HG03045 (cell line): ENCODE measurements at regions not wholly inside any gene's neighbourhood (a gene's known extent, or its start where the extent isn't known, plus 50 kb on each side); places are given as distances from the start of the nearest gene placed in this dataset.
A peak's percentile ranks its signal among the peaks of the same experiment; 100 is the strongest.

ENCODE experiments used
- ATAC-seq: cut with Tn5 transposase; IDR thresholded peaks from one replicate; pipeline ENCODE4 v1.9.1; 2021; ENCODE audit warnings: mild to moderate bottlenecking, moderate library complexity; ENCODE audit not compliant: unreplicated experiment

GRCh38 chr9:7996558-7996957 is 197.0 kb upstream of the DMAC1 start:
- no peak for ATAC-seq

- ATAC-seq, result no peak
Observed at GRCh38 chr9:7988644-7989280, 189.2 kb upstream of the DMAC1 start.

- ATAC-seq, result no peak
Observed at GRCh38 chr9:7984692-7985091, 185.1 kb upstream of the DMAC1 start.

GRCh38 chr9:7984203-7984602 is 184.6 kb upstream of the DMAC1 start:
- no peak for ATAC-seq

DNA sequence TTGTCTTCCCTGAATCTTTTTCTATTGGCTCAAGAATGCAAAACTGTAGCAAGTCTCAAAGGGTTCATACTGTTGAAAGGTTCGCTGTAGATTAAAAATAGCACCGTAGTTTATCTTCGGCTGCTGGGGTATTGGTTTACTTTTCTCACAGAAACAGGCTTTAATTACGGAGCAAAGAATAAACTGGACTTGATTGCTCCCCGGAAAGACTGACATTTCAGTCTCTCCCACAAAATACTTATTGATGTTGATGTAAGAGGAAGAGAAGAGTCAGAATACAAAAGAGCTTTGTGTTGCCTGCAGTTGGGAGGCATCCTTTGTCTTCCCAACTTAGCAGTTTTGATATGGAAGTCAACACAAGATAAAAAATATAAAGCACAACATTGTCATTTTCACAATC is 183.9 kb upstream of the DMAC1 start:
- no peak for ATAC-seq

DNA sequence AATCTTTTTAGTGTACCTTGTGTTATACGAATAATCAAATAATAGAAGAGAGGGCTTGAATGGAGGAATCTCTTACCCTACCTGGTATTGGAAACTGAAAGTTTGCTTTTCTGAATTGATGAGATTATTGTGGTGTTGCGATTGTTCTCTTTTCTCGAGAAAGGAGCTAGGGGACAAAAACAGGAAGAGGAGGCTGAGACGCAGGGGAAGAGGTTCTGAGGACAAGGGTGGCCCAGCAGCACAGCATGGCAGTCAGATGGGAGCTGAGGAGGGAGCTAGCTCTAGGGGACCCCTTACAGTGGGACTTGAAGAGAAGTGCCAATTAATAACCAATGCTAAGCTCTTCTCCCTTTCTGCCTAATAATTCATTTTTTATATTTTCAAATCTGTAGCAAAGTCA is 183.3 kb upstream of the DMAC1 start:
- no peak for ATAC-seq

GRCh38 chr9:7980691-7981289 is 181.2 kb upstream of the DMAC1 start:
- ATAC-seq, result no peak

DNA sequence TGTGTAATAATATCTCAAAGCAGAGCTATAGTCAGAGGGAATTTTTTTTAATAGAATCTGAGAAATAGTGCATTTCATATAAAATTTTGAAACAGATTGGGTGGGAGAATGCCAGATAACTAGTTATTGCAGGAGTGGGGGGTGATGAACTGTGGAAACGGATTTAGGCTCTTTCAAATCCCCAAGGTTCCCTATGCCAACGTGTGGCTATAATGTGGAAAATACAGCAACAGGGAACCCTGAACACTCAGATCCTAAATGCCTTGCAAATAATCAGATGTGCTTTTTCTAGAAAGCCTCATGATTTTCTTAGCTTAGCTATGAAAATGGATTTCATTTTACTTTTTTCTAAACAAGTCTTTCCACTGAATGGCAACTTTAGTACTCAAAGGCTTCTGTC is 180.5 kb upstream of the DMAC1 start:
- no peak for ATAC-seq

- no peak for ATAC-seq
Observed at GRCh38 chr9:7979611-7980010, 180.0 kb upstream of the DMAC1 start.

GRCh38 chr9:7977586-7977985 is 178.0 kb upstream of the DMAC1 start:
- no peak for ATAC-seq

- ATAC-seq, result no peak
Observed at GRCh38 chr9:7976856-7977255, 177.3 kb upstream of the DMAC1 start.

GRCh38 chr9:7976167-7976755 is 176.7 kb upstream of the DMAC1 start:
- peak; percentile 96 for ATAC-seq

GRCh38 chr9:7975336-7975735 is 175.8 kb upstream of the DMAC1 start:
- ATAC-seq, result no peak

GRCh38 chr9:7974335-7974960 is 174.9 kb upstream of the DMAC1 start:
- no peak for ATAC-seq

- no peak for ATAC-seq
Observed at GRCh38 chr9:7973123-7973522, 173.5 kb upstream of the DMAC1 start.

DNA sequence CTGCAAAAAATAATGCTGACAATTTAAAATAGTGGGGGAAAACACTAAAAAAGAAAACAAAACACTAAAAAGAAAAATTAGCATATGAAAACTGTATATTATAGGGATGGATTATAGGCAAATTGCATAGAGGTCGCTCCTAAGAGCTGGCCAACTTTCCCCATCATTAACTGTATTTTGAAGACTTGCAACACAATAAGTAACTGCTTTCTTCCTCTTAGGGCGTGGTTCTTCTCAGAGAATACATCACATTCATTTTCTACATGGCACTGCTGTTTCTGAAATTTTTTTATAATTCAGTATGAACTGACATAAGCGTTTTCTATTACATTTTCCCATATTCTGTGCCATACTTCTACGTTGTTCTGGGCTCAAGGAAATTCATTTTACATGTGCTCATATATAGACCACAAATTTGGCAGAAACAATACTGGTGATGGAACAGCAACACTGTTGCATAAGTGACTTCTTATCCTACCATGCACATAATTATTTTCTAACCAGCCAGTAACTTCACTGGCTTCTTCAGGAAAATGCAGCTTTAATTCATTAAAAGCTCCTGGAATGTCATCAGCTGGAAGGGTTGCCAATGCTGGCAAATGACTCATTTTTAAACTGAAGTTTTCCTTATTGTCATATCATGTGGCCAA is 171.2 kb upstream of the DMAC1 start:
- ATAC-seq, result no peak

- ATAC-seq, result no peak
Observed at GRCh38 chr9:7968687-7969086, 169.1 kb upstream of the DMAC1 start.

DNA sequence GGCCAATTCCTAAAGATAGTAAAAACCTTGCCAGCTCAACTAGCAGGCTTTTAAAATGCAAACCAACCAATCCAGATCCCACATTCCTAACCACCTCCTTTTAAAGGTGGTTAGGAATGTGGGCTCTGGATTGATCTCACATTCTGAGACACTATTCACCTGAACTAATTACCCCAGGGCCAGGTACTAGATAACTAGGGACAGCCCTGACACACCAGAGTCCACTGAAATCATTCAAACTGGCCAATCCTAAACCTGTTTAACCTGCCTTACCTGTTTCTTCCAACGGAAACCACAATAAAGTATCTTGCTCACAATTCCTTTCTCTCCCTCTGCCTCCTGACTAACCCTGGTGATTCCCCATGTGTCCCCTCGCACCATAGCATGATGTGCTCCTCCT is 168.3 kb upstream of the DMAC1 start:
- no peak for ATAC-seq

DNA sequence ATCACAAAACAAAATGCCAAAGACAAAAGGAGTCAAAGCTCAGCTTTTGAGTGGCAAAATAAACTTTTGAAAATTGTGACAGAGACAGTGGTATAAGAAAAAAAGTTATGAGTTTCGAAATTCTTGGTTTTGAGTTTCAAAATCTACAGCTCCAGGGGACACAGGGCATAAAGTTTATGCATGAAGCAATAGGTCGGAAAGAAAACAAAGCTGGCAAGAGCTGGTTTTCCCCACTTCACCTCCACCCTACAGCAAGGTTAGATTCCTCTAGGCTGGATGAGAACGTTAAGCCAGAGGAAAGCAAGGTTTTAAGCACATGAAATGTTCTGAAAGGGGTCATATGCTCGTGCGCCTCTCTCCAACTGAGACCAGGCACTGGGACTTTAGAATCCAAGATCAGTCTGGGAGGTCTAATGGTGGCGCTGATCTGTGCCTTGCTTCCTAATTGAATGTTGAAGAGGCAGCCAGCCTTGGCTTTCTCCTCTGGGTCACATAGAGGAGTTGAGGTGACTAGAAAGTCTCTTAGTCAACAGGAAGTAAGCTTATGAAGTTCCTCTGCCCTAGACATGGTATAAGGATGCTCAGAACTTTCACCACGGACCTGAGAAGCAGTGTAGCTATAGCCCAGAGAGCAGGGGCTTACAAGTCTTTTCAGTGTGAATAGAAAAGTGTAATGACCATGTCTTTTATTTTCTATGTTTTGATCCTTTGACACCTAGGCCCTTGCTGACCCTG is 167.7 kb upstream of the DMAC1 start:
- no peak for ATAC-seq

DNA sequence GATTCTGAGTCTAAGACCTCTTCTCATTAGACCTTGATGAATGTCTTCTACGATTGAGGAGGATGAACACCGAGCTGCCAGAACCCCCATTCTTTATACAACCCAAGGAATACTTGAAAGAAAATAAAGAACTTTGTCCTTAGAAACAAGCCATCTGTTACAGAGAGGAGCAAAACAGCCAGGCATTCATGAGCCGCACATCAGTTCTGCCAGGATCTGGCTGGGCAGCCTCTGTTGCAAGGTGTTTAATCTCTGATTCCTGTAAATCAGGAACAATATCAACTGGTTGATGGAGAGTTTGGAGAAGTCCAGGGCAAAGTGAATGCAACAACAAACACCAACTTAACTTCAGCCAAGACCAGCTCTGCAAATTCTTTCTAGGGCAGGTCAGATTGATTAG is 165.5 kb upstream of the DMAC1 start:
- no peak for ATAC-seq

DNA sequence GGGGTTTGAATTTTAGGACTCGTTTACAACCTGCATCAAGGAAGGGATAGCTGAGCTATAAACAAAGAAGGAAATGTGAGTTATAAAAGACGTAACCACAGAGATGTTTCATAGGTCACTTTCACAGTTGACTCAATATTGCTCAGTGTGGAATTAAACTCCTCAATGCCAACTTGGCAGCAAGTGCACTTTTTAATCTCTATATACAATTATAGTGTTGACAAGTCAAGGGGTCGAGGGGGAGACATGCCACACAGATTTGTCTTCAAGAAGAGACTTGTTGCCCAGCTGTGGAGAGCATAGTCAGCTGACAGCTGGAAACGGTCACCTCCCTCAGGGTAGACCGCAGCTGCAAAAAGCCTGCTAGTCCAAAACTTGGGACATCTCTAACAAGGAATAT is 163.4 kb upstream of the DMAC1 start:
- ATAC-seq, result no peak
